ENCODE measurements at regions not wholly inside any gene's neighbourhood (a gene's known extent, or its start where the extent isn't known, plus 50 kb on each side); places are given as distances from the start of the nearest gene placed in this dataset.

- Histone ChIP-seq H3K36me3 (replicated peaks; ENCODE audit: insufficient read depth, low read depth) (no peaks in the 10 kb centered on the region), H4K20me1 (ENCODE audit: insufficient read depth, poor library complexity, severe bottlenecking) (no peaks in the 10 kb centered on the region), H3K79me2 (no peaks in the 10 kb centered on the region), H3K4me2 (no peak overlapping the region), H3K4me3 (no peak overlapping the region), H2AFZ (no peak overlapping the region), H3K4me1 (ENCODE audit: insufficient read depth) (peaks cover 5% of the 10 kb centered on the region), H3K9me3 (ENCODE audit: low read depth) (no peaks in the 10 kb centered on the region), H3K27me3 (no peaks in the 10 kb centered on the region), H3K27ac (no peak overlapping the region), H3K9me2 (replicated peaks; ENCODE audit: insufficient read depth) (no peaks in the 10 kb centered on the region)
- WGBS (ENCODE audit: low lambda C conversion rate, missing lambda C conversion rate) = 50% methylated on average over 3 of the region's 3 CpGs
- TF ChIP-seq CTCF (IDR thresholded peaks at IDR 0.05; ENCODE audit: poor library complexity) (no peak), EZH2phosphoT487 (IDR thresholded peaks at IDR 0.05; ENCODE audit: low read depth, severe bottlenecking, unreplicated experiment) (no peak), EZH2 (IDR thresholded peaks at IDR 0.05; ENCODE audit: borderline replicate concordance) (no peak)
- no peak for DNase-seq (ENCODE audit: low spot score)
Observed at GRCh38 chr12:94080341-94081009, 67.9 kb upstream of the PLXNC1 start.

GRCh38 chr12:94082690-94083089, 65.7 kb upstream of the PLXNC1 start:
- WGBS (ENCODE audit: low lambda C conversion rate, missing lambda C conversion rate) = 80% methylated on average over 5 of the region's 5 CpGs
- no peak overlapping the region for H2AFZ ChIP-seq
- H3K4me1 ChIP-seq (ENCODE audit: insufficient read depth) = peaks cover 5% of the 10 kb centered on the region
- no peaks in the 10 kb centered on the region for H3K36me3 ChIP-seq (replicated peaks; ENCODE audit: insufficient read depth, low read depth)
- H3K27me3 ChIP-seq = no peaks in the 10 kb centered on the region
- H4K20me1 ChIP-seq (ENCODE audit: insufficient read depth, poor library complexity, severe bottlenecking) = no peaks in the 10 kb centered on the region
- H3K79me2 ChIP-seq = no peaks in the 10 kb centered on the region
- H3K4me2 ChIP-seq = no peak overlapping the region
- DNase-seq (ENCODE audit: low spot score) = no peak
- no peak overlapping the region for H3K27ac ChIP-seq
- H3K4me3 ChIP-seq = no peak overlapping the region
- TF ChIP-seq EZH2 (IDR thresholded peaks at IDR 0.05; ENCODE audit: borderline replicate concordance) (no peak), CTCF (IDR thresholded peaks at IDR 0.05; ENCODE audit: poor library complexity) (no peak), EZH2phosphoT487 (IDR thresholded peaks at IDR 0.05; ENCODE audit: low read depth, severe bottlenecking, unreplicated experiment) (no peak)
- H3K9me2 ChIP-seq (replicated peaks; ENCODE audit: insufficient read depth) = no peaks in the 10 kb centered on the region
- H3K9me3 ChIP-seq (ENCODE audit: low read depth) = no peaks in the 10 kb centered on the region

- Histone ChIP-seq H3K27ac (no peak overlapping the region), H3K9me3 (ENCODE audit: low read depth) (no peaks in the 10 kb centered on the region), H3K4me2 (no peak overlapping the region), H3K4me3 (no peak overlapping the region), H4K20me1 (ENCODE audit: insufficient read depth, poor library complexity, severe bottlenecking) (no peaks in the 10 kb centered on the region), H2AFZ (no peak overlapping the region), H3K9me2 (replicated peaks; ENCODE audit: insufficient read depth) (no peaks in the 10 kb centered on the region), H3K79me2 (no peaks in the 10 kb centered on the region), H3K36me3 (replicated peaks; ENCODE audit: insufficient read depth, low read depth) (no peaks in the 10 kb centered on the region), H3K27me3 (no peaks in the 10 kb centered on the region), H3K4me1 (ENCODE audit: insufficient read depth) (no peaks in the 10 kb centered on the region)
- TF ChIP-seq CTCF (IDR thresholded peaks at IDR 0.05; ENCODE audit: poor library complexity) (no peak), EZH2phosphoT487 (IDR thresholded peaks at IDR 0.05; ENCODE audit: low read depth, severe bottlenecking, unreplicated experiment) (no peak), EZH2 (IDR thresholded peaks at IDR 0.05; ENCODE audit: borderline replicate concordance) (no peak)
- WGBS (ENCODE audit: low lambda C conversion rate, missing lambda C conversion rate) = 68% methylated on average over 3 of the region's 3 CpGs
- DNase-seq (ENCODE audit: low spot score) = no peak
Observed at GRCh38 chr12:94089891-94090290, 58.5 kb upstream of the PLXNC1 start.

Data from hepatocyte (in vitro differentiated cells).